Liver (tissue), 3 donors: ENCODE measurements at regions not wholly inside any gene's neighbourhood (a gene's known extent, or its start where the extent isn't known, plus 50 kb on each side); places are given as distances from the start of the nearest gene placed in this dataset.

ENCODE experiments used
- CTCF ChIP-seq: fragments of 150-350 bp; IDR thresholded peaks from 2 replicates; pipeline ENCODE4 v1.5.1; 2017; ENCODE audit warnings: improper control_type of control experiment, low read depth, low read length; ENCODE audit not compliant: missing input control
- EGR1 ChIP-seq, 2 donors: IDR thresholded peaks; 2 replicates each; pipeline ENCODE4 v1.6.1; 2016 to 2018; ENCODE audit warnings: antibody characterized with exemption in 2 of 2, low read depth in 2 of 2
- MAX ChIP-seq: IDR thresholded peaks from 2 replicates; pipeline ENCODE4 v1.6.1; 2016; ENCODE audit warnings: antibody characterized with exemption
- RAD21 ChIP-seq, 2 donors: IDR thresholded peaks; 2 replicates each; pipeline ENCODE4 v1.6.1; 2016; ENCODE audit warnings: antibody characterized with exemption in 2 of 2, mild to moderate bottlenecking in 2 of 2
- REST ChIP-seq: IDR thresholded peaks from 2 replicates; pipeline ENCODE4 v1.6.1; 2016; ENCODE audit warnings: antibody characterized with exemption, mild to moderate bottlenecking
- SP1 ChIP-seq: IDR thresholded peaks from 2 replicates; pipeline ENCODE4 v1.6.1; 2018; ENCODE audit warnings: antibody characterized with exemption, mild to moderate bottlenecking
- ZBTB33 ChIP-seq: IDR thresholded peaks from 2 replicates; pipeline ENCODE4 v1.6.1; 2016; ENCODE audit warnings: antibody characterized with exemption
- donor health status: healthy.
- donor health status: healthy.

GRCh38 chr1:47621483-47621882, 183.6 kb downstream of the FOXD2 start:
- TF ChIP-seq SP1 (no peak), REST (no peak), CTCF (no peak), RAD21 (IDR thresholded peaks at IDR 0.05) (no peak), EGR1 (IDR thresholded peaks at IDR 0.05; ENCODE audit: low read depth in 2 of 2) (no peak), ZBTB33 (no peak), MAX (no peak)
